Medulla oblongata (tissue), 1 donor: ENCODE measurements at regions not wholly inside any gene's neighbourhood (a gene's known extent, or its start where the extent isn't known, plus 50 kb on each side); places are given as distances from the start of the nearest gene placed in this dataset.
"Not testable (repeated sequence)": the region's sequence is repeated elsewhere in the genome, so short reads cannot be mapped to it uniquely, and the experiment has no call there.

ENCODE experiments used
- DNase-seq: peaks from one replicate; pipeline ENCODE4 v3.0.0-alpha.2; 2015; ENCODE audit errors: extremely low spot score

GRCh38 chr1:192418552-192419285 is 101.9 kb downstream of the RGS21 start:
- no peak for DNase-seq

GRCh38 chr1:192430644-192431043 is 113.9 kb downstream of the RGS21 start:
- no peak for DNase-seq

- no peak for DNase-seq
Measured at GRCh38 chr1:192435704-192436103, 118.9 kb downstream of the RGS21 start.

- no peak for DNase-seq
Measured at GRCh38 chr1:192436441-192437078, 119.8 kb downstream of the RGS21 start.

- DNase-seq: no peak
Measured at GRCh38 chr1:192438737-192439136, 121.9 kb downstream of the RGS21 start.

- no peak for DNase-seq
Measured at GRCh38 chr1:192439373-192440025, 122.7 kb downstream of the RGS21 start.

GRCh38 chr1:192441492-192441891 is 124.7 kb downstream of the RGS21 start:
- no peak for DNase-seq

GRCh38 chr1:192442736-192443135 is 125.9 kb downstream of the RGS21 start:
- no peak for DNase-seq

- no peak for DNase-seq
Measured at GRCh38 chr1:192443616-192444015, 126.8 kb downstream of the RGS21 start.

- DNase-seq: no peak
Measured at GRCh38 chr1:192445241-192445640, 128.4 kb downstream of the RGS21 start.

GRCh38 chr1:192445839-192446489 is 129.2 kb downstream of the RGS21 start:
- DNase-seq: peak; percentile 61

GRCh38 chr1:192448026-192448578 is 127.5 kb upstream of the RGS1 start:
- DNase-seq: no peak

- no peak for DNase-seq
Measured at GRCh38 chr1:192453360-192453992, 122.1 kb upstream of the RGS1 start.

GRCh38 chr1:192459467-192459866 is 116.1 kb upstream of the RGS1 start:
- no peak for DNase-seq

- no peak for DNase-seq
Measured at GRCh38 chr1:192461684-192462083, 113.9 kb upstream of the RGS1 start.

- no peak for DNase-seq
Measured at GRCh38 chr1:192462616-192463015, 113.0 kb upstream of the RGS1 start.

GRCh38 chr1:192463661-192464060 is 111.9 kb upstream of the RGS1 start:
- DNase-seq: no peak

- not testable (repeated sequence) for DNase-seq
Measured at GRCh38 chr1:192465221-192465620, 110.4 kb upstream of the RGS1 start.

GRCh38 chr1:192474080-192474683 is 101.4 kb upstream of the RGS1 start:
- peak; percentile 53 for DNase-seq

- DNase-seq: no peak
Measured at GRCh38 chr1:192475329-192475728, 100.2 kb upstream of the RGS1 start.

- no peak for DNase-seq
Measured at GRCh38 chr1:192475970-192476369, 99.6 kb upstream of the RGS1 start.
